ENCODE measurements at regions not wholly inside any gene's neighbourhood (a gene's known extent, or its start where the extent isn't known, plus 50 kb on each side); places are given as distances from the start of the nearest gene placed in this dataset.

DNA sequence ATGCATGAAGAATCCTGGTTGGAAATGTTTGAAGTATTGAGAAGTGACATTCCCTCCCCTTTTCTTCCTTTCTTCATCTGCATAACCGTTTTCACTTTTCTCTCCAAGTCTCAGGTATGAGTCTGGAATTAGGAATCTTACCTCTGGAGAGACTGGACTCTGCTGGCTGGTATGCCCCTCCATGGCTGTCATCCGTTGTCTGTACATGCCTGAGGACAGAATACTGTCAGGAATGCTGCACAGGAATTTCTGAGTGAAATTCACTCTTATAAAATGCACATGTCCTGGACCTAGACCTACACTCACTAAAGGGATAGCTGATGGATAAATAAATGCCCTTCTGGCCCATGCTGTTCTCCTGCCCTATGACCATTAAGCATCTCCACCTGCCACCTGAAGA is 179.5 kb downstream of the MSN start (continued):
- TF ChIP-seq CHD7 (IDR thresholded peaks at IDR 0.05; ENCODE audit: insufficient replicate concordance, low read length) = no peak
- no peak for TF ChIP-seq POLR2AphosphoS5 (IDR thresholded peaks at IDR 0.05; ENCODE audit: low read depth, low read length)
- TF ChIP-seq RXRA (IDR thresholded peaks at IDR 0.05; ENCODE audit: insufficient read depth, low read depth, low read length) = no peak
- TF ChIP-seq E2F6 (IDR thresholded peaks at IDR 0.05) = no peak
- TF ChIP-seq EGR1 (IDR thresholded peaks at IDR 0.05; ENCODE audit: borderline replicate concordance, low read depth, low read length) = no peak
- TF ChIP-seq CBX5 (IDR thresholded peaks at IDR 0.05; ENCODE audit: low read depth, low read length) = no peak
- TF ChIP-seq, protein P1, sequence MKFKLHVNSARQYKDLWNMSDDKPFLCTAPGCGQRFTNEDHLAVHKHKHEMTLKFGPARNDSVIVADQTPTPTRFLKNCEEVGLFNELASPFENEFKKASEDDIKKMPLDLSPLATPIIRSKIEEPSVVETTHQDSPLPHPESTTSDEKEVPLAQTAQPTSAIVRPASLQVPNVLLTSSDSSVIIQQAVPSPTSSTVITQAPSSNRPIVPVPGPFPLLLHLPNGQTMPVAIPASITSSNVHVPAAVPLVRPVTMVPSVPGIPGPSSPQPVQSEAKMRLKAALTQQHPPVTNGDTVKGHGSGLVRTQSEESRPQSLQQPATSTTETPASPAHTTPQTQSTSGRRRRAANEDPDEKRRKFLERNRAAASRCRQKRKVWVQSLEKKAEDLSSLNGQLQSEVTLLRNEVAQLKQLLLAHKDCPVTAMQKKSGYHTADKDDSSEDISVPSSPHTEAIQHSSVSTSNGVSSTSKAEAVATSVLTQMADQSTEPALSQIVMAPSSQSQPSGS (IDR thresholded peaks at IDR 0.05; ENCODE audit: low read length) = no peak
- no peak for TF ChIP-seq YY1 (IDR thresholded peaks at IDR 0.05; ENCODE audit: low read depth, low read length)
- TF ChIP-seq MAX (IDR thresholded peaks at IDR 0.05) = no peak

Measured in H1 (cell line).